ENCODE measurements at regions not wholly inside any gene's neighbourhood (a gene's known extent, or its start where the extent isn't known, plus 50 kb on each side); places are given as distances from the start of the nearest gene placed in this dataset.

- no peak overlapping the region for H3K14ac ChIP-seq (ENCODE audit: insufficient read length)
- H2BK12ac ChIP-seq (ENCODE audit: low read depth, low read length): no peak overlapping the region
- no peak overlapping the region for H2BK15ac ChIP-seq (ENCODE audit: low read length)
- no peaks in the 10 kb centered on the region for H3K9me3 ChIP-seq (ENCODE audit: insufficient read depth in 2 of 2, low read depth in 1 of 2, low read length in 1 of 2)
- no peak overlapping the region for H3K4ac ChIP-seq (replicated peaks; ENCODE audit: insufficient read length, low read depth, low read length)
- H4K5ac ChIP-seq (ENCODE audit: insufficient read length, low read depth, low read length): no peak overlapping the region
- H4K20me1 ChIP-seq (replicated peaks in 1 of 2; ENCODE audit: control insufficient read depth in 1 of 2, insufficient read depth in 2 of 2, low read length in 2 of 2): no peaks in the 10 kb centered on the region
- H3K79me1 ChIP-seq (ENCODE audit: low read depth, low read length): no peaks in the 10 kb centered on the region; the same call in 1 of the 2 replicates
- ChIA-PET POLR2A (ENCODE audit: partially characterized antibody) (no interaction called here), CTCF (ENCODE audit: partially characterized antibody) (interaction anchor here (0.6 to 1.1 kb wide), 3 partner anchors 21 to 147 kb away, joined by 3 read pairs; no protein-coding TSS in a partner anchor)
- H2BK20ac ChIP-seq (ENCODE audit: low read length): no peak overlapping the region
- peaks cover 2 to 9% (median 6%) of the 10 kb centered on the region in 4 experiments; a peak in 6 of 7 replicates for H3K4me1 ChIP-seq (replicated peaks in 1 of 4; ENCODE audit: control insufficient read depth in 3 of 4, insufficient read depth in 4 of 4, low read length in 3 of 4)
- H2AK5ac ChIP-seq (ENCODE audit: low read depth, low read length): no peak overlapping the region
- H2AFZ ChIP-seq (ENCODE audit: low read length): no peak overlapping the region
- H3K9ac ChIP-seq (replicated peaks in 1 of 4; ENCODE audit: extremely low read depth in 1 of 4, low read depth in 3 of 4, low read length in 3 of 4): no peak overlapping the region
- FAIRE-seq: no peak
- no peaks in the 10 kb centered on the region for H3K36me3 ChIP-seq (ENCODE audit: control insufficient read depth in 2 of 4, insufficient read depth in 4 of 4, low read length in 3 of 4)
- no peak overlapping the region for H3K4me2 ChIP-seq (ENCODE audit: insufficient read depth in 1 of 2, low read depth in 2 of 2, low read length in 2 of 2)
- H3K18ac ChIP-seq (ENCODE audit: extremely low read depth, low read length): no peak overlapping the region
- no peak overlapping the region for H3K23ac ChIP-seq (ENCODE audit: insufficient read length)
- no peak overlapping the region for H3K27ac ChIP-seq (ENCODE audit: low read depth, low read length)
- no peak overlapping the region for H3K4me3 ChIP-seq (ENCODE audit: extremely low read depth in 1 of 4, insufficient read depth in 2 of 4, low read depth in 3 of 4, low read length in 4 of 4)
- no peaks in the 10 kb centered on the region; a peak in 1 of 7 replicates for H3K27me3 ChIP-seq (replicated peaks in 1 of 4; ENCODE audit: control insufficient read depth in 3 of 4, extremely low read depth in 1 of 4, insufficient read depth in 3 of 4, low read length in 3 of 4)
- no peak overlapping the region for H3K56ac ChIP-seq (replicated peaks; ENCODE audit: insufficient read length, low read depth, low read length)
- H3K79me2 ChIP-seq (ENCODE audit: control insufficient read depth in 1 of 2, insufficient read depth in 2 of 2, low read length in 2 of 2): no peaks in the 10 kb centered on the region
- H4K8ac ChIP-seq (ENCODE audit: extremely low read depth, insufficient read depth, low read length): no peak overlapping the region
- WGBS, 2 experiments (ENCODE audit: extremely low coverage in 1 of 2, insufficient coverage in 1 of 2, insufficient read length in 1 of 2, insufficient replicate concordance in 2 of 2, low coverage in 1 of 2, low lambda C conversion rate in 2 of 2, missing lambda C conversion rate in 1 of 2): 78% methylated on average over 2 of the region's 2 CpGs; no CpG with 5 or more reads in 1 of the 2 experiments
- no peak for DNase-seq (ENCODE audit: low read depth in 1 of 2, low spot score in 2 of 2)
- no peak overlapping the region for H2BK5ac ChIP-seq (ENCODE audit: low read depth, low read length)
- H2BK120ac ChIP-seq (replicated peaks; ENCODE audit: low read depth, low read length): no peak overlapping the region
- H4K91ac ChIP-seq (replicated peaks; ENCODE audit: insufficient read length, low read length): no peak overlapping the region
- no peaks in the 10 kb centered on the region for H3K23me2 ChIP-seq (ENCODE audit: low read depth, low read length)
- TF ChIP-seq FOSL1 (IDR thresholded peaks at IDR 0.05; ENCODE audit: insufficient read depth, low read depth, low read length) (no peak), NANOG (IDR thresholded peaks at IDR 0.05; ENCODE audit: insufficient read depth, low read depth, low read length, poor library complexity, severe bottlenecking) (no peak), SIX5 (IDR thresholded peaks at IDR 0.05; ENCODE audit: low read depth, low read length) (no peak), BACH1 (IDR thresholded peaks at IDR 0.05; ENCODE audit: low read length) (no peak), CEBPB (IDR thresholded peaks at IDR 0.05; ENCODE audit: low read depth, low read length) (no peak), RBBP5 (IDR thresholded peaks at IDR 0.05; ENCODE audit: borderline replicate concordance, low read depth, low read length) (no peak), NRF1 (IDR thresholded peaks at IDR 0.05; ENCODE audit: low read depth, low read length) (no peak), PHF8 (conservative IDR thresholded peaks at IDR 0.05; ENCODE audit: low read depth, low read length) (no peak), ZNF274 (IDR thresholded peaks at IDR 0.05; ENCODE audit: borderline replicate concordance, extremely low read depth, low read length) (no peak), CTCF (IDR thresholded peaks at IDR 0.05; ENCODE audit: control extremely low read depth in 1 of 3, insufficient read depth in 1 of 3, low read depth in 1 of 3, low read length in 3 of 3) (no peak), TAF7 (optimal IDR thresholded peaks at IDR 0.05; ENCODE audit: borderline replicate concordance, low read depth, low read length) (no peak)
These were observed 147.5 kb upstream of the THBS1 start for GRCh38 chr15:39433376-39433775.
